GM12891 (cell line): ENCODE measurements at regions not wholly inside any gene's neighbourhood (a gene's known extent, or its start where the extent isn't known, plus 50 kb on each side); places are given as distances from the start of the nearest gene placed in this dataset.

ENCODE experiments used
- POLR2A ChIP-seq: IDR thresholded peaks from 2 replicates; pipeline ENCODE4 v1.6.1; 2011; ENCODE audit warnings: low read depth, low read length, control low read depth
- SPI1 ChIP-seq: IDR thresholded peaks from 2 replicates; pipeline ENCODE4 v1.6.1; 2011; ENCODE audit warnings: low read depth, low read length, control low read depth

GRCh38 chr5:63125862-63126261, 547.2 kb downstream of the LRRC70 start:
- TF ChIP-seq POLR2A: no peak
- no peak for TF ChIP-seq SPI1
